Vagina (tissue), 2 donors: ENCODE measurements at regions not wholly inside any gene's neighbourhood (a gene's known extent, or its start where the extent isn't known, plus 50 kb on each side); places are given as distances from the start of the nearest gene placed in this dataset.

Source experiments
- POLR2AphosphoS5 ChIP-seq, 2 donors: sonication (generic); formaldehyde crosslinking; IDR thresholded peaks; one replicate each; pipeline ENCODE4 v1.9.0; 2017; ENCODE audit warnings: antibody characterized with exemption in 2 of 2, mild to moderate bottlenecking in 2 of 2, low read depth in 1 of 2; ENCODE audit not compliant: insufficient read depth in 1 of 2
- TF ChIP-seq, protein P1 (sequence below), 3 experiments: fragments of 450-650 bp in 2 of 3; fragments of 200-600 bp in 1 of 3; sonication (generic) in 1 of 3; IDR thresholded peaks; one replicate each; pipeline ENCODE4 v1.5.1; 2017 to 2019; ENCODE audit warnings: antibody characterized with exemption in 3 of 3, mild to moderate bottlenecking in 2 of 3, moderate library complexity in 2 of 3

DNA sequence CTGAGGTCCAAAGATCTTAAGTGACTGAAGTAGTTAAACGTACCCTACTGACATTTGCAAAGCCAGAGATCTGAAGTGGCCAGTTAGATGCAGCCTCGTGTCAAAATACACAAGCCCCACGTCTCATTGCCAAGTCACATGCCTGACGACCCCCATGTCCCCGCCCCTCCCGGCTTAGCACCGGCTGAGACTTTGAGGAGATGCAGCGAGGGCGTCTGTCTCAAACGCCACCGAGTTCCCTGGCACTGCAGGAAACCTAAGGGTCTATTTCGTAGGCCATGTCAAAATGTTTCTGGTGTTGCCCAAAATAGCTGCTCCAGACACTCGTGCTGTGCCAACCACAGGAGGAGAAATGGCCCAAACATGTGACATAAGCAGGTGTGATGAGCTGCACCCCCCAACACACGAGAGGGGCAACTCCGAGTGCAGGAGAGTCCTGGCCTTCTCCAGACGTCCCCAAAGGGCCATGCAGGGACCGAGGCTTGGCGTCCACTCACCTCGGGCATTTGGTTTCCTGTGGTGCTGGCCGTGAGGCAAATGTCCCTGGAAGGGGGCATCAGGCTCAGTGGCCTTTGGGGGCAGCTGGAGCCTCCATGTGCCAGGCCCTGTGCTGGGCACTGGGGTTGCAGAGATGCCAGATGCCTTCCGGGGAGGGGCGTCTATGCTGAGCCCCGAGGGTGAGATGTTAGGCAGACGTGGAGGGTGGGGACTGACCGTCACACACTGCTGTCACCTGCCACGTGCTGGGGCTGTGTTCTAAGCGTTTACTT lies 67.0 kb downstream of the MATN1 start:
- TF ChIP-seq, protein P1, sequence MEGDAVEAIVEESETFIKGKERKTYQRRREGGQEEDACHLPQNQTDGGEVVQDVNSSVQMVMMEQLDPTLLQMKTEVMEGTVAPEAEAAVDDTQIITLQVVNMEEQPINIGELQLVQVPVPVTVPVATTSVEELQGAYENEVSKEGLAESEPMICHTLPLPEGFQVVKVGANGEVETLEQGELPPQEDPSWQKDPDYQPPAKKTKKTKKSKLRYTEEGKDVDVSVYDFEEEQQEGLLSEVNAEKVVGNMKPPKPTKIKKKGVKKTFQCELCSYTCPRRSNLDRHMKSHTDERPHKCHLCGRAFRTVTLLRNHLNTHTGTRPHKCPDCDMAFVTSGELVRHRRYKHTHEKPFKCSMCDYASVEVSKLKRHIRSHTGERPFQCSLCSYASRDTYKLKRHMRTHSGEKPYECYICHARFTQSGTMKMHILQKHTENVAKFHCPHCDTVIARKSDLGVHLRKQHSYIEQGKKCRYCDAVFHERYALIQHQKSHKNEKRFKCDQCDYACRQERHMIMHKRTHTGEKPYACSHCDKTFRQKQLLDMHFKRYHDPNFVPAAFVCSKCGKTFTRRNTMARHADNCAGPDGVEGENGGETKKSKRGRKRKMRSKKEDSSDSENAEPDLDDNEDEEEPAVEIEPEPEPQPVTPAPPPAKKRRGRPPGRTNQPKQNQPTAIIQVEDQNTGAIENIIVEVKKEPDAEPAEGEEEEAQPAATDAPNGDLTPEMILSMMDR (IDR thresholded peaks at IDR 0.05) = no peak
- TF ChIP-seq POLR2AphosphoS5 (IDR thresholded peaks at IDR 0.05; ENCODE audit: insufficient read depth in 1 of 2, low read depth in 1 of 2) = no peak
